ENCODE measurements at regions not wholly inside any gene's neighbourhood (a gene's known extent, or its start where the extent isn't known, plus 50 kb on each side); places are given as distances from the start of the nearest gene placed in this dataset.
"Not testable (repeated sequence)": the region's sequence is repeated elsewhere in the genome, so short reads cannot be mapped to it uniquely, and the experiment has no call there.

- DNase-seq, result no peak
These were observed 61.5 kb downstream of the PRDM13 start for GRCh38 chr6:99668036-99668705.

GRCh38 chr6:99689916-99690685, 83.5 kb downstream of the PRDM13 start:
- no peak for DNase-seq

- not testable (repeated sequence) for DNase-seq
These were observed 95.7 kb downstream of the PRDM13 start for GRCh38 chr6:99702287-99702686.

- DNase-seq, result no peak
These were observed 102.4 kb downstream of the PRDM13 start for GRCh38 chr6:99709062-99709461.

GRCh38 chr6:99711302-99711701, 104.7 kb downstream of the PRDM13 start:
- no peak for DNase-seq

GRCh38 chr6:99711925-99712324, 105.3 kb downstream of the PRDM13 start:
- DNase-seq, result no peak

- no peak for DNase-seq
These were observed 105.9 kb downstream of the PRDM13 start for GRCh38 chr6:99712519-99712918.

- DNase-seq, result not testable (repeated sequence)
These were observed 115.4 kb downstream of the PRDM13 start for GRCh38 chr6:99722043-99722442.

- not testable (repeated sequence) for DNase-seq
These were observed 123.6 kb downstream of the PRDM13 start for GRCh38 chr6:99730237-99730636.

- DNase-seq, result no peak
These were observed 129.7 kb downstream of the PRDM13 start for GRCh38 chr6:99736302-99736701.

- no peak for DNase-seq
These were observed 132.9 kb downstream of the PRDM13 start for GRCh38 chr6:99739526-99739925.

GRCh38 chr6:99741092-99741491, 134.5 kb downstream of the PRDM13 start:
- no peak for DNase-seq

GRCh38 chr6:99743647-99744046, 137.0 kb downstream of the PRDM13 start:
- DNase-seq, result no peak

- no peak for DNase-seq
These were observed 139.0 kb downstream of the PRDM13 start for GRCh38 chr6:99745651-99746050.

- DNase-seq, result peak; percentile 56
These were observed 139.7 kb downstream of the PRDM13 start for GRCh38 chr6:99746261-99746895.

- DNase-seq, result no peak
These were observed 155.1 kb downstream of the PRDM13 start for GRCh38 chr6:99761711-99762110.

- DNase-seq, result no peak
These were observed 161.5 kb downstream of the PRDM13 start for GRCh38 chr6:99768166-99768565.

- no peak for DNase-seq
These were observed 173.3 kb downstream of the PRDM13 start for GRCh38 chr6:99779631-99780555.

- no peak for DNase-seq
These were observed 173.9 kb downstream of the PRDM13 start for GRCh38 chr6:99780556-99780885.

- DNase-seq, result no peak
These were observed 183.1 kb downstream of the PRDM13 start for GRCh38 chr6:99789767-99790166.

GRCh38 chr6:99790679-99791078, 184.0 kb downstream of the PRDM13 start:
- DNase-seq, result no peak

- DNase-seq, result no peak
These were observed 192.2 kb downstream of the MCHR2 start for GRCh38 chr6:99801805-99802204.

Measured in stimulated activated CD4-positive, alpha-beta T cell treated with anti-CD3 and anti-CD28 coated beads, Interleukin-15, amount 100 ng/mL, for 24 hours (primary cell).